Muscle of leg (tissue), 3 donors: ENCODE measurements at regions not wholly inside any gene's neighbourhood (a gene's known extent, or its start where the extent isn't known, plus 50 kb on each side); places are given as distances from the start of the nearest gene placed in this dataset.

ENCODE experiments used
- DNase-seq: peaks from one replicate; pipeline ENCODE4 v3.0.0; 2013
- H3K27ac ChIP-seq: one replicate; pipeline ENCODE4 v1.5.1; 2013; ENCODE audit warnings: mild to moderate bottlenecking, low read length, control low read depth
- H3K27me3 ChIP-seq: one replicate; pipeline ENCODE4 v1.6.1; 2013; ENCODE audit warnings: low read length; ENCODE audit not compliant: control insufficient read depth, insufficient read depth
- H3K36me3 ChIP-seq: one replicate; pipeline ENCODE4 v1.6.1; 2013; ENCODE audit warnings: low read length; ENCODE audit not compliant: control insufficient read depth, insufficient read depth
- H3K4me1 ChIP-seq: one replicate; pipeline ENCODE4 v1.6.1; 2013; ENCODE audit warnings: low read length; ENCODE audit not compliant: control insufficient read depth, insufficient read depth
- H3K4me3 ChIP-seq: one replicate; pipeline ENCODE4 v1.5.1; 2013; ENCODE audit warnings: low read length, control low read depth
- H3K9me3 ChIP-seq: replicated peaks from 2 replicates; pipeline ENCODE4 v1.6.1; 2013; ENCODE audit warnings: low read depth, low read length; ENCODE audit not compliant: control insufficient read depth
- WGBS: methylation state at CpG from one replicate; pipeline ENCODE4 v1.1.5; 2013; ENCODE audit warnings: missing lambda C conversion rate; ENCODE audit not compliant: insufficient coverage; 5-methylcytosine and 5-hydroxymethylcytosine counted together

- 89% methylated on average over 6 of the region's 9 CpGs for WGBS
- Histone ChIP-seq H3K36me3 (no peaks in the 10 kb centered on the region), H3K27ac (no peak overlapping the region)
Measured at GRCh38 chr4:32261196-32261595, 1541.0 kb downstream of the PCDH7 start.

GRCh38 chr4:32268863-32269262 is 1548.7 kb downstream of the PCDH7 start:
- no peaks in the 10 kb centered on the region for H3K9me3 ChIP-seq
- no CpG with 5 or more reads among the region's 1 CpG for WGBS
- DNase-seq: peak; percentile 52
- H3K27ac ChIP-seq: no peak overlapping the region
- no peaks in the 10 kb centered on the region for H3K4me1 ChIP-seq
- H3K4me3 ChIP-seq: no peak overlapping the region
- H3K27me3 ChIP-seq: no peaks in the 10 kb centered on the region
- H3K36me3 ChIP-seq: no peaks in the 10 kb centered on the region

More at GRCh38 chr4:32261196-32261595, 1541.0 kb downstream of the PCDH7 start:
- H3K9me3 ChIP-seq: no peaks in the 10 kb centered on the region
- no peak overlapping the region for H3K4me3 ChIP-seq
- DNase-seq: no peak
- H3K27me3 ChIP-seq: no peaks in the 10 kb centered on the region
- no peaks in the 10 kb centered on the region for H3K4me1 ChIP-seq

DNA sequence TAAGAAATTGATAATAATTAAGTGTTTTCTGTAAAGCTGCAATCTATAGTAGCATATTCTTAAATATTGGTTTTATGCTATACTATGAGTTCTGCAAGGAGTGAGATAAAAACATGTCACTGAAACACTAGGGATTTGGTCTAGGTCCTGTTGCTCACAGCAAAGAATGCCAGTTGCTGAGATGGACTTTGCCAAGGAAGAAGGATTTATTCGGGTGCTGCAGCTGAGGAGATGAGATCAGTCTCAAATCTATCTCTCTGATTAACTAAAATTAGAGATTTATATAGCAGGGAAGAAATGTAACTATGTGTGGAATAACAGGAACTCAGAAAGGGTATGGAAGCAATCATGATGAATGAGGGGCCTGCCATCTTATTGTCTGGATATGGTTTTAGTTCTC is 1569.9 kb downstream of the PCDH7 start:
- no peaks in the 10 kb centered on the region for H3K4me1 ChIP-seq
- no CpG with 5 or more reads among the region's 1 CpG for WGBS
- DNase-seq: no peak
- no peaks in the 10 kb centered on the region for H3K36me3 ChIP-seq
- H3K27me3 ChIP-seq: no peaks in the 10 kb centered on the region
- H3K27ac ChIP-seq: no peak overlapping the region
- no peak overlapping the region for H3K4me3 ChIP-seq
- H3K9me3 ChIP-seq: no peaks in the 10 kb centered on the region

GRCh38 chr4:32318926-32319325 is 1598.8 kb downstream of the PCDH7 start:
- DNase-seq: no peak
- no peaks in the 10 kb centered on the region for H3K4me1 ChIP-seq
- peaks cover 9% of the 10 kb centered on the region for H3K9me3 ChIP-seq
- H3K27ac ChIP-seq: no peak overlapping the region
- no peaks in the 10 kb centered on the region for H3K27me3 ChIP-seq
- H3K36me3 ChIP-seq: no peaks in the 10 kb centered on the region
- no peak overlapping the region for H3K4me3 ChIP-seq
- WGBS: 90% methylated on average over 5 of the region's 7 CpGs

GRCh38 chr4:32321421-32321820 is 1601.3 kb downstream of the PCDH7 start:
- Histone ChIP-seq H3K27me3 (no peaks in the 10 kb centered on the region), H3K4me1 (no peaks in the 10 kb centered on the region), H3K4me3 (no peak overlapping the region), H3K9me3 (peaks cover 9% of the 10 kb centered on the region), H3K36me3 (no peaks in the 10 kb centered on the region), H3K27ac (no peak overlapping the region)
- 55% methylated on average over 2 of the region's 3 CpGs for WGBS
- no peak for DNase-seq

- H3K36me3 ChIP-seq: no peaks in the 10 kb centered on the region
- WGBS: no CpG with 5 or more reads among the region's 1 CpG
- H3K4me1 ChIP-seq: no peaks in the 10 kb centered on the region
- no peak overlapping the region for H3K4me3 ChIP-seq
- no peaks in the 10 kb centered on the region for H3K9me3 ChIP-seq
- H3K27me3 ChIP-seq: no peaks in the 10 kb centered on the region
- no peak overlapping the region for H3K27ac ChIP-seq
- no peak for DNase-seq
Measured at GRCh38 chr4:32334759-32335158, 1614.6 kb downstream of the PCDH7 start.

GRCh38 chr4:32337403-32337802 is 1617.2 kb downstream of the PCDH7 start:
- H3K27me3 ChIP-seq: no peaks in the 10 kb centered on the region
- no peak overlapping the region for H3K4me3 ChIP-seq
- H3K36me3 ChIP-seq: no peaks in the 10 kb centered on the region
- DNase-seq: no peak
- H3K27ac ChIP-seq: no peak overlapping the region
- no CpG with 5 or more reads among the region's 2 CpGs for WGBS
- H3K4me1 ChIP-seq: no peaks in the 10 kb centered on the region
- no peaks in the 10 kb centered on the region for H3K9me3 ChIP-seq

- Histone ChIP-seq H3K27ac (no peak overlapping the region), H3K4me1 (no peaks in the 10 kb centered on the region), H3K9me3 (no peaks in the 10 kb centered on the region), H3K36me3 (no peaks in the 10 kb centered on the region), H3K4me3 (no peak overlapping the region), H3K27me3 (no peaks in the 10 kb centered on the region)
- no peak for DNase-seq
Measured at GRCh38 chr4:32340591-32340990, 1620.4 kb downstream of the PCDH7 start.

- H3K9me3 ChIP-seq: no peaks in the 10 kb centered on the region
- no CpG with 5 or more reads among the region's 1 CpG for WGBS
- H3K36me3 ChIP-seq: no peaks in the 10 kb centered on the region
- DNase-seq: no peak
- H3K27me3 ChIP-seq: no peaks in the 10 kb centered on the region
- H3K27ac ChIP-seq: no peak overlapping the region
- H3K4me1 ChIP-seq: no peaks in the 10 kb centered on the region
- H3K4me3 ChIP-seq: no peak overlapping the region
Measured at GRCh38 chr4:32341342-32341741, 1621.2 kb downstream of the PCDH7 start.

GRCh38 chr4:32342054-32342453 is 1621.9 kb downstream of the PCDH7 start:
- DNase-seq: no peak
- Histone ChIP-seq H3K36me3 (no peaks in the 10 kb centered on the region), H3K27me3 (no peaks in the 10 kb centered on the region), H3K4me3 (no peak overlapping the region), H3K9me3 (no peaks in the 10 kb centered on the region), H3K4me1 (no peaks in the 10 kb centered on the region), H3K27ac (no peak overlapping the region)

GRCh38 chr4:32349026-32349425 is 1628.9 kb downstream of the PCDH7 start:
- Histone ChIP-seq H3K4me1 (no peaks in the 10 kb centered on the region), H3K9me3 (no peaks in the 10 kb centered on the region)
- 90% methylated on average over 2 of the region's 4 CpGs for WGBS

More at GRCh38 chr4:32349026-32349425, 1628.9 kb downstream of the PCDH7 start:
- no peak overlapping the region for H3K27ac ChIP-seq
- H3K36me3 ChIP-seq: no peaks in the 10 kb centered on the region
- DNase-seq: no peak
- H3K4me3 ChIP-seq: no peak overlapping the region
- H3K27me3 ChIP-seq: no peaks in the 10 kb centered on the region
